C4-2B (cell line): ENCODE measurements at regions not wholly inside any gene's neighbourhood (a gene's known extent, or its start where the extent isn't known, plus 50 kb on each side); places are given as distances from the start of the nearest gene placed in this dataset.

Experiments used
- H3K27ac ChIP-seq: fragments of 450-650 bp; 2 replicates; pipeline ENCODE4 v1.5.1; 2017
- CTCF ChIP-seq: fragments of 450-650 bp; conservative IDR thresholded peaks from 2 replicates; pipeline ENCODE4 v1.5.1; 2017; ENCODE audit warnings: mild to moderate bottlenecking
- ZFX ChIP-seq: fragments of 450-650 bp; IDR thresholded peaks from 2 replicates; pipeline ENCODE4 v1.6.1; 2017

GRCh38 chr2:57100436-57100835 lies 916.6 kb downstream of the CCDC85A start:
- TF ChIP-seq CTCF (no peak), ZFX (no peak)
- H3K27ac ChIP-seq, result no peak overlapping the region

GRCh38 chr2:57105694-57106093 lies 921.9 kb downstream of the CCDC85A start:
- no peak overlapping the region for H3K27ac ChIP-seq
- TF ChIP-seq CTCF (no peak), ZFX (no peak)

GRCh38 chr2:57107353-57107752 lies 923.6 kb downstream of the CCDC85A start:
- TF ChIP-seq CTCF (no peak), ZFX (no peak)
- H3K27ac ChIP-seq, result no peak overlapping the region

- TF ChIP-seq ZFX (no peak), CTCF (no peak)
- no peak overlapping the region for H3K27ac ChIP-seq
These were observed 927.7 kb downstream of the CCDC85A start for GRCh38 chr2:57111531-57111930.

GRCh38 chr2:57119141-57119540 lies 927.5 kb upstream of the VRK2 start:
- no peak for TF ChIP-seq CTCF
- no peak for TF ChIP-seq ZFX
- no peak overlapping the region for H3K27ac ChIP-seq

GRCh38 chr2:57126410-57126809 lies 920.2 kb upstream of the VRK2 start:
- TF ChIP-seq ZFX (no peak), CTCF (no peak)
- H3K27ac ChIP-seq, result no peak overlapping the region

GRCh38 chr2:57139179-57139578 lies 907.4 kb upstream of the VRK2 start:
- no peak overlapping the region for H3K27ac ChIP-seq
- TF ChIP-seq ZFX (no peak), CTCF (no peak)

GRCh38 chr2:57141269-57141668 lies 905.3 kb upstream of the VRK2 start:
- TF ChIP-seq CTCF (no peak), ZFX (no peak)
- no peak overlapping the region for H3K27ac ChIP-seq
